ENCODE measurements at regions not wholly inside any gene's neighbourhood (a gene's known extent, or its start where the extent isn't known, plus 50 kb on each side); places are given as distances from the start of the nearest gene placed in this dataset.

DNA sequence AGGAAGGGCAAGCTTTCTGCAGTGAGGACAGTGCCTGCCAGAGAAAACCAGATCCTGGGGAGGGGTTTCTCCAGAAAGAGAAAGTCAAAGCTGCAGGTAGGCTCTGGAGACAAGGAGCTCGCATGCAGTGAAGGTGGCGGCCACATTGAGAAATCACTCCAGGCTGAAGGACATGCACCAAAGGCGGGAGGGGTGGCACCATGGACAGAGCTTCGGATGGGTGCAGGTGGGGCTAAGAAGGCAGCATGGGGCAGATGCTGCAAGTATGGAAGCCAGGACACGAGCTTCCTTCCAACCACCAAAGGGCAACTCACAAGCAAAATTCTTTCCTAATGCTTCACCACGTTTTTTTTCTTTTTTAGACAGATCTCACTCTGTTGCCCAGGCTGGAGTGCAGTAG is 104.4 kb upstream of the SLC35G4 start:
- Histone ChIP-seq H3K27me3 (replicated peaks in 1 of 7) (peaks cover 0 to 3% (median 0%) of the 10 kb centered on the region in 7 donors), H3K4me1 (no peaks in the 10 kb centered on the region), H3K27ac (no peak overlapping the region), H3K4me3 (no peak overlapping the region), H3K36me3 (no peaks in the 10 kb centered on the region), H3K9me3 (no peaks in the 10 kb centered on the region)
- TF ChIP-seq POLR2A (IDR thresholded peaks at IDR 0.05) (no peak), POLR2AphosphoS5 (IDR thresholded peaks at IDR 0.05) (no peak)
- 74 to 90% (median 77%) methylated on average over 6 of the region's 6 CpGs for WGBS, 5 donors
- intact Hi-C loops (cut with DNase I; ENCODE audit: low total_unique reads): no loop called here
- no peak for DNase-seq

DNA sequence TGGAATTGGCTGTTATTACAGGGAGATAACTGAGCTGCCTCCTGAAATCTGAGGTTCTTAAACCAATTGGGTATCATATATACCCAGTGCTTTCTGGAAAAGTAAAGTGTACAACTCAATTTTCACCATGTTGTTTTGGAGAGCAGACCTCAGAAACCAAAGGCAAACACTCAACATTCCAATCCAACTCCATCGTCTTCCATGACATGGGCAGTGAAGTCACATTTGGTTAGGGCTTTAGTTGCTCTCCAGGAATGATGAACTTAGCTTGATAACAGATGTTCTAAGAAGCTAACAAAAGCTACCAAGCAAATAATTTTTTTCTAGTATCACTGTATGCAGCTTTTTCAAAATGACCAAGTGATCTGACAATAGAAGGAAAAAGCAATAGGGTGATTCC is 107.0 kb upstream of the SLC35G4 start:
- Histone ChIP-seq H3K27me3 (replicated peaks in 1 of 7) (peaks cover 0 to 13% (median 0%) of the 10 kb centered on the region in 7 donors), H3K27ac (no peak overlapping the region), H3K4me3 (no peak overlapping the region), H3K9me3 (no peaks in the 10 kb centered on the region), H3K4me1 (no peaks in the 10 kb centered on the region), H3K36me3 (no peaks in the 10 kb centered on the region)
- 85 to 94% (median 93%) methylated on average over 1 of the region's 1 CpG for WGBS, 5 donors
- TF ChIP-seq, protein P1, sequence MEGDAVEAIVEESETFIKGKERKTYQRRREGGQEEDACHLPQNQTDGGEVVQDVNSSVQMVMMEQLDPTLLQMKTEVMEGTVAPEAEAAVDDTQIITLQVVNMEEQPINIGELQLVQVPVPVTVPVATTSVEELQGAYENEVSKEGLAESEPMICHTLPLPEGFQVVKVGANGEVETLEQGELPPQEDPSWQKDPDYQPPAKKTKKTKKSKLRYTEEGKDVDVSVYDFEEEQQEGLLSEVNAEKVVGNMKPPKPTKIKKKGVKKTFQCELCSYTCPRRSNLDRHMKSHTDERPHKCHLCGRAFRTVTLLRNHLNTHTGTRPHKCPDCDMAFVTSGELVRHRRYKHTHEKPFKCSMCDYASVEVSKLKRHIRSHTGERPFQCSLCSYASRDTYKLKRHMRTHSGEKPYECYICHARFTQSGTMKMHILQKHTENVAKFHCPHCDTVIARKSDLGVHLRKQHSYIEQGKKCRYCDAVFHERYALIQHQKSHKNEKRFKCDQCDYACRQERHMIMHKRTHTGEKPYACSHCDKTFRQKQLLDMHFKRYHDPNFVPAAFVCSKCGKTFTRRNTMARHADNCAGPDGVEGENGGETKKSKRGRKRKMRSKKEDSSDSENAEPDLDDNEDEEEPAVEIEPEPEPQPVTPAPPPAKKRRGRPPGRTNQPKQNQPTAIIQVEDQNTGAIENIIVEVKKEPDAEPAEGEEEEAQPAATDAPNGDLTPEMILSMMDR (IDR thresholded peaks at IDR 0.05 in 8 of 11, conservative IDR thresholded peaks at IDR 0.05 in 3 of 11): no peak
- TF ChIP-seq POLR2AphosphoS5 (IDR thresholded peaks at IDR 0.05) (no peak), POLR2A (IDR thresholded peaks at IDR 0.05) (no peak)
- intact Hi-C loops (cut with DNase I; ENCODE audit: low total_unique reads): no loop called here
- no peak for DNase-seq

DNA sequence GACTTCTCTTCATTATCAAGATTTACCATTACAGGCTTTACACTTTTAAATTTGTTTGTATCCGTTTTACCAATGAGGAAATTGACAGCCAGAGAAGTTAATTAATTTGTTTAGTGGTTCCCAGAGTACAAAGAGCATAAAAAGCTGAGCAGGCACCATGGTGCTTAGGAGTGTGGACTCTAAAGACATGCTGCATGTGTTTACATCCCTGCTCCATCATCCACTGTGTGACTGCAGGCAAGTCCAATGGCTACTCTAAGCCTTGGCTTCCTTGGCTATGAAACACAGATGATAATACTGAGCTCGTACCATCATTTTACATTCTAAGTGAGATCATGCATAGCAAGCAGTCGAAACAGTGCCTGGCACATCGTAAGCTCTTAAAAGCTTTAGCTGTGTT is 108.0 kb upstream of the SLC35G4 start:
- no peak overlapping the region for H3K27ac ChIP-seq
- H3K4me1 ChIP-seq: no peaks in the 10 kb centered on the region
- 68 to 88% (median 77%) methylated on average over 4 of the region's 4 CpGs for WGBS, 5 donors
- DNase-seq: no peak
- no peak overlapping the region for H3K4me3 ChIP-seq
- intact Hi-C loops (cut with DNase I; ENCODE audit: low total_unique reads): no loop called here
- peaks cover 0 to 13% (median 0%) of the 10 kb centered on the region in 7 donors for H3K27me3 ChIP-seq (replicated peaks in 1 of 7)
- TF ChIP-seq POLR2AphosphoS5 (IDR thresholded peaks at IDR 0.05) (no peak), POLR2A (IDR thresholded peaks at IDR 0.05) (no peak)
- TF ChIP-seq, protein P1 (IDR thresholded peaks at IDR 0.05 in 8 of 11, conservative IDR thresholded peaks at IDR 0.05 in 3 of 11): no peak
- no peaks in the 10 kb centered on the region for H3K9me3 ChIP-seq
- H3K36me3 ChIP-seq: no peaks in the 10 kb centered on the region

DNA sequence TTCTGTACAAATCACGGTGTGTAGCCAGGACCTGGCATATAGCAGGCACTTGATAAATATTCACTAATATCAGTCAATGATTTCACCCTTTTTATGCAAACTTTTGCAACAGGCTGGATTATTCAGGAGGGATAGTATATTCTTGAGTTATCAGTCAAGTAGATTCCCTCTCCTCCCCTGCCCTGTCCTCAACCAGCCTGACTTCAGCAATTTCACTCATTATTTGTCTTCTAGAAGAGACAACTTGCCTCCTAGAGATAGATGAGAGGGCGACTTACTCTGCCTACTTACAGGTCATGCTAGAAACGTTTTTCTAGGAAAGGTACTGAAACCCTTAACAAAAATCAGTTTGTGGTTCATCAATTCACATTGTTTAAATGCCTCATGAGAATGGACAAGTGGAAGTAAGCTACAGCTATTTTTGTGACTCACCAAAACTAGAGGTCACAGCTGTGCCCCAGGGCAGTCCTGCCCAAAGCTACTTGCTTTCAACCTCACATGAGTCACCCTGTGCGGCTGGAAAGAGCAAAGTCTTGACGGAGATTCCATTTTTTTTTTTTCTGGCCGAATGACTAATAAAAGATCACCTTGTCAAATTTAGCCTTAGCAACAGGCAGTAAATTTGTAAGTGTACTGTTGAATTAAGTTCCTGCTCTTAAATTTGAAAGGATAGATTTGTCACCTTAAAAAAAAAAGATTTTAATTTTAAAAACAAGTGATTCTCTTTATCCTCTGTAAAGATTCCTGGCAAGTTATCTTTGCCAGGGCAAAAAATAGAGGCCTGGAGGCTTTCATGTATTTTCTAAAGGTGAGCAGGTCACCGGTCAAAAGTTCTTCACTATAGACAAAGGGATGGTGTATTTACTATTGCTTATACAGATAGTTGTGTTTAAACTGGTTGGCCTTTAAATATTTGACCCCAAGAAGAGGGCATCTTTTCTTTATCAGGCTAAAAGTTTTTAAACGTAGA is 109.0 kb upstream of the SLC35G4 start:
- H3K36me3 ChIP-seq: no peaks in the 10 kb centered on the region
- no peak overlapping the region for H3K27ac ChIP-seq
- no peaks in the 10 kb centered on the region for H3K4me1 ChIP-seq
- H3K27me3 ChIP-seq (replicated peaks in 1 of 7): peaks cover 0 to 13% (median 0%) of the 10 kb centered on the region in 7 donors
- H3K9me3 ChIP-seq: no peaks in the 10 kb centered on the region
- TF ChIP-seq POLR2A (IDR thresholded peaks at IDR 0.05) (no peak), POLR2AphosphoS5 (IDR thresholded peaks at IDR 0.05) (no peak)
- TF ChIP-seq, protein P1 (IDR thresholded peaks at IDR 0.05 in 8 of 11, conservative IDR thresholded peaks at IDR 0.05 in 3 of 11): no peak
- intact Hi-C loops (cut with DNase I; ENCODE audit: low total_unique reads): no loop called here
- DNase-seq: no peak
- 66 to 72% (median 68%) methylated on average over 8 of the region's 8 CpGs for WGBS, 5 donors
- H3K4me3 ChIP-seq: no peak overlapping the region
